ENCODE measurements at regions not wholly inside any gene's neighbourhood (a gene's known extent, or its start where the extent isn't known, plus 50 kb on each side); places are given as distances from the start of the nearest gene placed in this dataset.

DNA sequence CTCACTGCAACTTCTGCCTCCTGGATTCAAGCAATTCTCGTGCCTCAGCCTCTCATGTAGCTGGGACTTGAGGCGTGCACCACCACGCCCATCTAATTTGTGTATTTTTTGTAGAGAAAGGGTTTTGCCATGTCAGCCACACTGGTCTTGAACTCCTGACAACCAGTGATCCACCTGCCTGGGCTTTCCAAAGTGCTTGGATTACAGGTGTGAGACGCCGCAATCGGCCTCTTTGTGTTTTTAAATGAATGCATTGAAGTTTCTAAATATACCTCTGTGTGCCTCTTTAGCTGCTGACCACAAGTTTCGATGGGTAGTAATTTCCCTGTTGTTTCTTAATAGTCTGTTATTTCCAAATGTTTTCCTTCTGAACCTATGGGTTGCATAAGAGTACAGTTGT lies 765.3 kb upstream of the GRIA3 start:
- POLR2A ChIA-PET, result no interaction called here
- CTCF ChIA-PET, result no interaction called here
- no peaks in the 10 kb centered on the region for H3K27me3 Mint-ChIP-seq (ENCODE audit: insufficient read depth, unreplicated experiment)
- H3K4me3 Mint-ChIP-seq (ENCODE audit: unreplicated experiment), result no peak overlapping the region
- TF ChIP-seq, protein P1, sequence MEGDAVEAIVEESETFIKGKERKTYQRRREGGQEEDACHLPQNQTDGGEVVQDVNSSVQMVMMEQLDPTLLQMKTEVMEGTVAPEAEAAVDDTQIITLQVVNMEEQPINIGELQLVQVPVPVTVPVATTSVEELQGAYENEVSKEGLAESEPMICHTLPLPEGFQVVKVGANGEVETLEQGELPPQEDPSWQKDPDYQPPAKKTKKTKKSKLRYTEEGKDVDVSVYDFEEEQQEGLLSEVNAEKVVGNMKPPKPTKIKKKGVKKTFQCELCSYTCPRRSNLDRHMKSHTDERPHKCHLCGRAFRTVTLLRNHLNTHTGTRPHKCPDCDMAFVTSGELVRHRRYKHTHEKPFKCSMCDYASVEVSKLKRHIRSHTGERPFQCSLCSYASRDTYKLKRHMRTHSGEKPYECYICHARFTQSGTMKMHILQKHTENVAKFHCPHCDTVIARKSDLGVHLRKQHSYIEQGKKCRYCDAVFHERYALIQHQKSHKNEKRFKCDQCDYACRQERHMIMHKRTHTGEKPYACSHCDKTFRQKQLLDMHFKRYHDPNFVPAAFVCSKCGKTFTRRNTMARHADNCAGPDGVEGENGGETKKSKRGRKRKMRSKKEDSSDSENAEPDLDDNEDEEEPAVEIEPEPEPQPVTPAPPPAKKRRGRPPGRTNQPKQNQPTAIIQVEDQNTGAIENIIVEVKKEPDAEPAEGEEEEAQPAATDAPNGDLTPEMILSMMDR (IDR thresholded peaks at IDR 0.05; ENCODE audit: insufficient read depth in 1 of 2, low read depth in 1 of 2, low read length in 1 of 2, severe bottlenecking in 1 of 2, unreplicated experiment in 1 of 2), result no peak
- Histone ChIP-seq H3K27me3 (replicated peaks; ENCODE audit: control insufficient read depth, insufficient read depth, low read length) (no peaks in the 10 kb centered on the region), H3K4me3 (ENCODE audit: low read depth, low read length) (no peak overlapping the region), H3K9me3 (no peaks in the 10 kb centered on the region), H3K36me3 (ENCODE audit: control insufficient read depth, insufficient read depth, low read length) (no peaks in the 10 kb centered on the region), H3K4me1 (no peaks in the 10 kb centered on the region)
- no peak overlapping the region for H3K27ac Mint-ChIP-seq (ENCODE audit: unreplicated experiment)
- no TSS peak for BruUV-seq (replicated peaks)
- H3K9me3 Mint-ChIP-seq (ENCODE audit: unreplicated experiment), result no peaks in the 10 kb centered on the region
- H3K36me3 Mint-ChIP-seq (ENCODE audit: insufficient read depth, unreplicated experiment), result no peaks in the 10 kb centered on the region
- no peak for DNase-seq
- H3K4me1 Mint-ChIP-seq (ENCODE audit: low read depth, unreplicated experiment), result no peaks in the 10 kb centered on the region
- intact Hi-C loops (cut with micrococcal nuclease; ENCODE audit: unreplicated experiment), result no loop called here

DNA sequence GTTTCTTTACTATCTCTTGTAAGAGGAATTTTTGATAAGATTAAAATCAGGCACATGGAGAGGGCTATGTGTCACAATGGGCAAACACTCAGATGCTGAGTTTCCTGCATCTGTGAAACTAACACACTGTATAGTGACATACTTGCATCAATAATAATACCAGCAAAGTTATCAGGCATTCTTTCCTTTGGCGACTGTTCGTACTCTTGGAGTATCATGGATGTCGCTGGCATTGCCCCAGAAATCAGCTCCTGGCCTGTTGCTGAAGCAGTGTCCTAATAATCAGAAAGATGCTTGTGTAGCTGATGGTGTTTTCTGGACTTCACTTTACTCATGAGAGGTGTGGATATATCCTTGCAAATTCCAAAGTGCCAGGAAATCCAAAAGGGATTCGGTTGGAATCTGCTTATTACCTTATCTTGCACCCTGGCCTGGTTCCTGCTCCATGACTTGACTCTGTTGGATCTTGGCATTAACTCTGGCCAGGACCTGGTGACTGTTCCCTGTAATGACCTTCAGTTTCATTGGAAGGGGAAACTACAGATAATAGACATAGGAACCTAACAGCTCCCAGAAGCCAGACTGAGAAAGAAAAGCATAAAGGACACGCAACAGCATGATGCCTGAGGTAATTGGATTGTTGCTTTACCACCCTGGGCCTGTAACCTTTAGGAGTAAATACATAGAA lies 762.5 kb upstream of the GRIA3 start:
- no peaks in the 10 kb centered on the region for H3K9me3 ChIP-seq
- Mint-ChIP-seq H3K36me3 (ENCODE audit: insufficient read depth, unreplicated experiment) (no peaks in the 10 kb centered on the region), H3K27ac (ENCODE audit: unreplicated experiment) (no peak overlapping the region), H3K9me3 (ENCODE audit: unreplicated experiment) (no peaks in the 10 kb centered on the region), H3K4me3 (ENCODE audit: unreplicated experiment) (no peak overlapping the region), H3K27me3 (ENCODE audit: insufficient read depth, unreplicated experiment) (no peaks in the 10 kb centered on the region), H3K4me1 (ENCODE audit: low read depth, unreplicated experiment) (no peaks in the 10 kb centered on the region)
- ChIA-PET CTCF (no interaction called here), POLR2A (no interaction called here)
- DNase-seq, result no peak
- H3K27me3 ChIP-seq (replicated peaks; ENCODE audit: control insufficient read depth, insufficient read depth, low read length), result no peaks in the 10 kb centered on the region
- TF ChIP-seq, protein P1 (IDR thresholded peaks at IDR 0.05; ENCODE audit: insufficient read depth in 1 of 2, low read depth in 1 of 2, low read length in 1 of 2, severe bottlenecking in 1 of 2, unreplicated experiment in 1 of 2), result no peak
- H3K36me3 ChIP-seq (ENCODE audit: control insufficient read depth, insufficient read depth, low read length), result no peaks in the 10 kb centered on the region
- no peak overlapping the region for H3K4me3 ChIP-seq (ENCODE audit: low read depth, low read length)
- intact Hi-C loops (cut with micrococcal nuclease; ENCODE audit: unreplicated experiment), result no loop called here
- no peaks in the 10 kb centered on the region for H3K4me1 ChIP-seq
- no TSS peak for BruUV-seq (replicated peaks)

DNA sequence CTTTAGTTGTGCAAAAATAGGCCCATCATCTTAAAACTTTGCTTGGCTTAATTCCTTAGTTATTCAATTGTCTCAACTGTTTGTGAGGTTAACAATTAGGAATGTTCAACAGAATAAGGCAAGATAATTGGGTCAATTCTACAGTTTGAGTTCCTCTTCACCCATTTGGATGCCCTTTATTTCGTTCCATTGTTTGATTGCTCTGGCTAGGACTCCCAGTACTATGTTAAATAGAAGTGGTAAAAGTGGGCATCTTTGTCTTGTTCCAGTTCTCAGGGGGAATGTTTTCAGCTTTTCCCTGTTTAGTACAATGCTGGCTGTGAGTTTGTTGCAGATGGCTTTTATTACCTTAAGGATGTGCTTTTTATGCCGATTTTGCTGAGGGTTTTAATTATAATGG lies 761.5 kb upstream of the GRIA3 start:
- H3K4me3 ChIP-seq (ENCODE audit: low read depth, low read length), result no peak overlapping the region
- Mint-ChIP-seq H3K36me3 (ENCODE audit: insufficient read depth, unreplicated experiment) (no peaks in the 10 kb centered on the region), H3K27ac (ENCODE audit: unreplicated experiment) (no peak overlapping the region), H3K4me1 (ENCODE audit: low read depth, unreplicated experiment) (no peaks in the 10 kb centered on the region), H3K9me3 (ENCODE audit: unreplicated experiment) (no peaks in the 10 kb centered on the region), H3K27me3 (ENCODE audit: insufficient read depth, unreplicated experiment) (no peaks in the 10 kb centered on the region), H3K4me3 (ENCODE audit: unreplicated experiment) (no peak overlapping the region)
- H3K9me3 ChIP-seq, result no peaks in the 10 kb centered on the region
- H3K4me1 ChIP-seq, result no peaks in the 10 kb centered on the region
- ChIA-PET CTCF (no interaction called here), POLR2A (no interaction called here)
- TF ChIP-seq, protein P1 (IDR thresholded peaks at IDR 0.05; ENCODE audit: insufficient read depth in 1 of 2, low read depth in 1 of 2, low read length in 1 of 2, severe bottlenecking in 1 of 2, unreplicated experiment in 1 of 2), result no peak
- no TSS peak for BruUV-seq (replicated peaks)
- H3K36me3 ChIP-seq (ENCODE audit: control insufficient read depth, insufficient read depth, low read length), result no peaks in the 10 kb centered on the region
- DNase-seq, result no peak
- intact Hi-C loops (cut with micrococcal nuclease; ENCODE audit: unreplicated experiment), result no loop called here
- H3K27me3 ChIP-seq (replicated peaks; ENCODE audit: control insufficient read depth, insufficient read depth, low read length), result no peaks in the 10 kb centered on the region

Data from Caco-2 (cell line).